Heart left ventricle (tissue), 13 donors: ENCODE measurements at regions not wholly inside any gene's neighbourhood (a gene's known extent, or its start where the extent isn't known, plus 50 kb on each side); places are given as distances from the start of the nearest gene placed in this dataset.

ENCODE experiments used
- POLR2A ChIP-seq, 2 donors: fragments of 450-650 bp; IDR thresholded peaks; one replicate each; pipeline ENCODE4 v1.6.1; 2017; ENCODE audit warnings: antibody characterized with exemption in 2 of 2, mild to moderate bottlenecking in 2 of 2, moderate library complexity in 2 of 2
- TF ChIP-seq, protein P1 (sequence below), 12 donors: fragments of 200-600 bp; sonication (generic) in 4 of 12; IDR thresholded peaks; one replicate each; pipeline versions ENCODE4 v1.5.0 to v1.8.0; 2018 to 2022; ENCODE audit warnings: antibody characterized with exemption in 12 of 12, mild to moderate bottlenecking in 5 of 12
- donor health status: ischemic (EF 13 %, LVEDD 7.1; RV severe dilation, severe dysfunction).
- donor health status: DM: no; HTN: yes; CAD: no.
- donor health status: DM: no; HTN: no; CAD: no.
- donor health status: ischemic (EF 25% LVEDD 6.9; RV normal size, moderate dysfunction).
- donor health status: ischemic (EF 25% LVEDD 5.7; RV mildly dilated, moderate dysfunction).
- donor health status: ischemic (EF 35%, LVEDD 5.7; RV mildly dilated, moderate dysfunction).
- donor health status: nonischemic (EF 11% LVEDD 7.7; RV severe dilation, severe dysfunction).
- donor health status: DM: yes; HTN: yes; CAD: no.
- donor health status: PGD.
- donor health status: ischemic (EF 29% LVEDD 5.4; RV normal size, mild dysfunction).
- donor health status: nonischemic (EF 23%, LVEDD 6.1; RV moderate dilation, normal function).

DNA sequence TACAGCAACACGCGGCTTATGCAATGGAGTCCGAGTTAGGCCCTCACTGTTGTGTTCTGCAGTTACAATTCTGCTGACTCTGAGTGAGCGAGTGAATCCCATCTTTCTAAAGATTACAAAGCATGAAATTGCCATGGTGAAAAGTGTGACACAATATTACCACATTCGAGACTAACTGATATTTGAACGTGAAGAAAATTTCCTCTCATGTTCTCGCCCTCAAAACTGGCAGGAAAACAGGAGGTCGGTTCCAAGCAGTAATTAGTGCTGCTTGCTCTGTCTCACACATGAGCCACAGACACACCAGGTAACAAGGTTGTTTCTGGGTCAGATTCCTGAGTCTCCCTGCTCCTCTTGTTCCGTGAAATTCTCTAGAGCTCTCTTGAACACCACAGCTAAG lies 93.7 kb upstream of the RIOK3 start:
- TF ChIP-seq, protein P1, sequence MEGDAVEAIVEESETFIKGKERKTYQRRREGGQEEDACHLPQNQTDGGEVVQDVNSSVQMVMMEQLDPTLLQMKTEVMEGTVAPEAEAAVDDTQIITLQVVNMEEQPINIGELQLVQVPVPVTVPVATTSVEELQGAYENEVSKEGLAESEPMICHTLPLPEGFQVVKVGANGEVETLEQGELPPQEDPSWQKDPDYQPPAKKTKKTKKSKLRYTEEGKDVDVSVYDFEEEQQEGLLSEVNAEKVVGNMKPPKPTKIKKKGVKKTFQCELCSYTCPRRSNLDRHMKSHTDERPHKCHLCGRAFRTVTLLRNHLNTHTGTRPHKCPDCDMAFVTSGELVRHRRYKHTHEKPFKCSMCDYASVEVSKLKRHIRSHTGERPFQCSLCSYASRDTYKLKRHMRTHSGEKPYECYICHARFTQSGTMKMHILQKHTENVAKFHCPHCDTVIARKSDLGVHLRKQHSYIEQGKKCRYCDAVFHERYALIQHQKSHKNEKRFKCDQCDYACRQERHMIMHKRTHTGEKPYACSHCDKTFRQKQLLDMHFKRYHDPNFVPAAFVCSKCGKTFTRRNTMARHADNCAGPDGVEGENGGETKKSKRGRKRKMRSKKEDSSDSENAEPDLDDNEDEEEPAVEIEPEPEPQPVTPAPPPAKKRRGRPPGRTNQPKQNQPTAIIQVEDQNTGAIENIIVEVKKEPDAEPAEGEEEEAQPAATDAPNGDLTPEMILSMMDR (IDR thresholded peaks at IDR 0.05): no peak
- no peak for TF ChIP-seq POLR2A (IDR thresholded peaks at IDR 0.05)
